ENCODE measurements at regions not wholly inside any gene's neighbourhood (a gene's known extent, or its start where the extent isn't known, plus 50 kb on each side); places are given as distances from the start of the nearest gene placed in this dataset.

DNA sequence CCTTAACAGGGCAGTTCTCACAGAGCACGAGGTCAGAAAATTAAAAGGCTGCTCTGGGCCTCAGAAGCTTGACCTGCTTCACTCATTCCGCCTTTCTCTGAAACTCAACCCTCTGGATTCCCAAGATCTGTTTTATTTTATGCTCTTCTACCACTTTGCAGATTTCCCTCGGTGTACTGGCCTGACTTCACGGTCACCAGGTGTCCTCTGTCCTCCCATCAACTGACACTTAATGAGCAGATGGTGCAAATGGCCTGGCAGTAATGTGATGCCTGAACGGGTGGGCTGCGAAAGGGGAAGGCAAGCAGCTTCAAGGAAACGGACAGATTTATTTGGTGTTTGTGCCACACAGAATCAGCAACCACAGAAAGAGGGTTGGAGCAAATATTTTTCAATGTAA is 169.7 kb upstream of the TFAP2D start:
- no peak for TF ChIP-seq POLR2A (IDR thresholded peaks at IDR 0.05)
- TF ChIP-seq, protein P1, sequence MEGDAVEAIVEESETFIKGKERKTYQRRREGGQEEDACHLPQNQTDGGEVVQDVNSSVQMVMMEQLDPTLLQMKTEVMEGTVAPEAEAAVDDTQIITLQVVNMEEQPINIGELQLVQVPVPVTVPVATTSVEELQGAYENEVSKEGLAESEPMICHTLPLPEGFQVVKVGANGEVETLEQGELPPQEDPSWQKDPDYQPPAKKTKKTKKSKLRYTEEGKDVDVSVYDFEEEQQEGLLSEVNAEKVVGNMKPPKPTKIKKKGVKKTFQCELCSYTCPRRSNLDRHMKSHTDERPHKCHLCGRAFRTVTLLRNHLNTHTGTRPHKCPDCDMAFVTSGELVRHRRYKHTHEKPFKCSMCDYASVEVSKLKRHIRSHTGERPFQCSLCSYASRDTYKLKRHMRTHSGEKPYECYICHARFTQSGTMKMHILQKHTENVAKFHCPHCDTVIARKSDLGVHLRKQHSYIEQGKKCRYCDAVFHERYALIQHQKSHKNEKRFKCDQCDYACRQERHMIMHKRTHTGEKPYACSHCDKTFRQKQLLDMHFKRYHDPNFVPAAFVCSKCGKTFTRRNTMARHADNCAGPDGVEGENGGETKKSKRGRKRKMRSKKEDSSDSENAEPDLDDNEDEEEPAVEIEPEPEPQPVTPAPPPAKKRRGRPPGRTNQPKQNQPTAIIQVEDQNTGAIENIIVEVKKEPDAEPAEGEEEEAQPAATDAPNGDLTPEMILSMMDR (IDR thresholded peaks at IDR 0.05 in 4 of 5, conservative IDR thresholded peaks at IDR 0.05 in 1 of 5), result no peak
